ENCODE measurements at regions not wholly inside any gene's neighbourhood (a gene's known extent, or its start where the extent isn't known, plus 50 kb on each side); places are given as distances from the start of the nearest gene placed in this dataset.

GRCh38 chr4:131093303-131093702 lies 1997.4 kb downstream of the C4orf33 start (continued):
- TF ChIP-seq CEBPZ (IDR thresholded peaks at IDR 0.05; ENCODE audit: low read depth, low read length): no peak
- no peak for TF ChIP-seq ATF2 (IDR thresholded peaks at IDR 0.05; ENCODE audit: low read length)
- no peak for TF ChIP-seq RAD21 (IDR thresholded peaks at IDR 0.05; ENCODE audit: insufficient read depth, low read depth, low read length)
- TF ChIP-seq SMAD5 (IDR thresholded peaks at IDR 0.05; ENCODE audit: low read depth): no peak
- TF ChIP-seq JUND (IDR thresholded peaks at IDR 0.05; ENCODE audit: low read depth, low read length): no peak
- no peak for TF ChIP-seq BMI1 (IDR thresholded peaks at IDR 0.05; ENCODE audit: borderline replicate concordance)
- TF ChIP-seq GABPA (IDR thresholded peaks at IDR 0.05; ENCODE audit: low read depth): no peak

GRCh38 chr4:131098976-131099375 lies 2003.0 kb downstream of the C4orf33 start:
- ChIA-PET SMC1A (ENCODE audit: uncharacterized antibody, unreplicated experiment) (interaction anchor here (0.6 to 1.3 kb wide), 3 partner anchors 94 to 331 kb away, joined by 3 read pairs; no protein-coding TSS in a partner anchor), RAD21 (ENCODE audit: unreplicated experiment) (no interaction called here), CTCF (interaction anchor here (0.7 kb wide), 1 partner anchor 11 kb away, joined by 3 read pairs; no protein-coding TSS in a partner anchor), POLR2A (no interaction called here)
- FAIRE-seq (no peak), ATAC-seq (no peak), DNase-seq (ENCODE audit: low read depth, low spot score) (no peak)
- H2AFZ ChIP-seq (ENCODE audit: control insufficient read depth, low read depth, low read length): no peak overlapping the region
- no peaks in the 10 kb centered on the region for H3K36me3 ChIP-seq (ENCODE audit: control insufficient read depth in 2 of 2, insufficient read depth in 2 of 2, low read length in 1 of 2)
- 2% methylated on average over 5 of the region's 5 CpGs for WGBS (ENCODE audit: insufficient coverage, insufficient replicate concordance, low lambda C conversion rate, missing lambda C conversion rate)
- BruUV-seq (replicated peaks): no TSS peak
- no peaks in the 10 kb centered on the region for H4K20me1 ChIP-seq (ENCODE audit: control insufficient read depth, insufficient read depth)
- intact Hi-C loops (cut with micrococcal nuclease; ENCODE audit: unreplicated experiment) (loop anchor here (10.0 kb wide), 2 partner anchors 336 to 546 kb away; no protein-coding TSS in a partner anchor), in situ Hi-C loops (cut with MboI) (loop anchor here (25.0 kb wide), 1 partner anchor 1538 kb away; no protein-coding TSS in a partner anchor)
- no peak overlapping the region for H3K27ac ChIP-seq (ENCODE audit: control insufficient read depth, insufficient read depth)
- H3K4me2 ChIP-seq (ENCODE audit: control insufficient read depth, insufficient read depth): no peak overlapping the region
- no peaks in the 10 kb centered on the region for H3K9me3 ChIP-seq (replicated peaks; ENCODE audit: control insufficient read depth, insufficient read depth, low read length)
- H3K9ac ChIP-seq (ENCODE audit: control insufficient read depth, insufficient read depth, low read length): no peak overlapping the region
- no peaks in the 10 kb centered on the region for H3K27me3 ChIP-seq (replicated peaks in 1 of 2; ENCODE audit: control insufficient read depth in 2 of 2, insufficient read depth in 2 of 2, low read length in 1 of 2)
- no peaks in the 10 kb centered on the region for H3K79me2 ChIP-seq (ENCODE audit: control insufficient read depth, insufficient read depth, low read length)
- no peak overlapping the region for H3K4me3 ChIP-seq
- H3K4me1 ChIP-seq (ENCODE audit: control insufficient read depth, insufficient read depth, low read length): no peaks in the 10 kb centered on the region
- no peak for TF ChIP-seq CEBPZ (IDR thresholded peaks at IDR 0.05; ENCODE audit: low read depth, low read length)
- TF ChIP-seq NR2C1 (IDR thresholded peaks at IDR 0.05): no peak
- no peak for TF ChIP-seq POLR2A (IDR thresholded peaks at IDR 0.05; ENCODE audit: low read depth, low read length)
- TF ChIP-seq TCF3 (IDR thresholded peaks at IDR 0.05; ENCODE audit: borderline replicate concordance, insufficient read depth, low read depth, low read length): no peak
- TF ChIP-seq POLR2AphosphoS2 (IDR thresholded peaks at IDR 0.05; ENCODE audit: low read depth, low read length): no peak
- TF ChIP-seq USF1 (IDR thresholded peaks at IDR 0.05; ENCODE audit: borderline replicate concordance, extremely low read length, insufficient read depth, low read depth, low read length): no peak
- no peak for TF ChIP-seq BMI1 (IDR thresholded peaks at IDR 0.05; ENCODE audit: borderline replicate concordance)
- no peak for TF ChIP-seq YY1 (IDR thresholded peaks at IDR 0.05; ENCODE audit: low read depth, low read length)

Data from GM12878 (cell line).